ENCODE measurements at regions not wholly inside any gene's neighbourhood (a gene's known extent, or its start where the extent isn't known, plus 50 kb on each side); places are given as distances from the start of the nearest gene placed in this dataset.

- DNase-seq: no peak
These were observed 122.0 kb upstream of the MGAT5 start for GRCh38 chr2:134131681-134132489.

DNA sequence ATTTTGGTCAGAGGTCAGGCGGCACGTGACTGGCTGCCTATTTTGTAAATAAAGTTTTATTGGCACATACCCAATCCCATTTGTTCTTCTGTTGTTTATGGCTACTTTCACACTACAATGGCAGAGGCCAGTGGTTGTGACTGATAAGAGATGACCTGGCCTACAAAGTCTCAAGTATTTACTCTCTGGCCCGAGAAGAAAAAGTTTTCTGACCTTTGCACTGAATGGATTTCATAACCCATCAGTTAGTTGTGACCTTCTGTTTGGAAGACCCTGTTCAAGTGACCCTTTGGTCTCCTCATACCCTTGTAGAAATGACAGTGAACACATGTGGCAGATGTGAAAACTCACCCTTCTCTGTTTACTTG is 121.4 kb upstream of the MGAT5 start:
- no peak for DNase-seq

GRCh38 chr2:134133622-134134312 is 120.1 kb upstream of the MGAT5 start:
- no peak for DNase-seq

DNA sequence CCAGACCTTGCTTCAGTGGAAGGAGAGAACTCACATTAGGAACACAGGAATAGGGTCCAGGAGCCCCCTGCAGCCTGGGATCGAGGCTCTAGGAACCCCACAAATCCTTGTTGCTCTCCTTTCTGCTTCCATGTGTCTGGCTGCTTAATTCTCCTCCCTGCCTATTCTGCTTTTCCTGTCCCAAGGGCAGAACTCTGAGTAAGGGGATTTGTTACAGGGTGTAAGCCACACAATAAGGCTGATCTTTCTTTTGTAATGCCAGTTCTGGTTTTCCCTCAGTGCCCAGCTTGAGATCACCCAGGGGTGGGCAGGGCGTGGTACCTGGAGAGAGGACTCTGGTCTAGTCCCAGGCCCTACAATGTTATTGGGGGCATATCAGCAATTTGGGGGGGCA is 119.6 kb upstream of the MGAT5 start:
- DNase-seq: no peak

DNA sequence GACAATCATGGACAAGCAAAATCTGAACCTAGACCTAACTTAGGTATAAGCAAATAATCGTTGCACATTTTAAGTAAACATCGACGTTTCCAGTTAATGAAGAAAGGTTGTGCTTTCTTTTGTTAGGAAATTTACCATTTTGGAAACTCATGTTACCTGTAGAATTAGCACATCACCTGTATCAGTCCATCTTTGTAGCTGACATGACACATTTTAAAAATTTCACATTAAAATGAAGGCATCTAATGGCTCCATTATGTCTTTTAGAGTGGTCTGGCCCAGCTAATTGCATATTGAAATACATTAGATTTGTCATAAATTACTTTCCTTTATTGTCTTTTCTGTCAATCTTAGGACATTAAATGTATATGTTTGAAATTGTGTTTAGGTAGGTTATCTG is 119.0 kb upstream of the MGAT5 start:
- no peak for DNase-seq

- DNase-seq: no peak
These were observed 118.1 kb upstream of the MGAT5 start for GRCh38 chr2:134135793-134136192.

- no peak for DNase-seq
These were observed 117.1 kb upstream of the MGAT5 start for GRCh38 chr2:134136731-134137130.

- no peak for DNase-seq
These were observed 116.7 kb upstream of the MGAT5 start for GRCh38 chr2:134137182-134137611.

- DNase-seq: no peak
These were observed 115.8 kb upstream of the MGAT5 start for GRCh38 chr2:134138115-134138514.

DNA sequence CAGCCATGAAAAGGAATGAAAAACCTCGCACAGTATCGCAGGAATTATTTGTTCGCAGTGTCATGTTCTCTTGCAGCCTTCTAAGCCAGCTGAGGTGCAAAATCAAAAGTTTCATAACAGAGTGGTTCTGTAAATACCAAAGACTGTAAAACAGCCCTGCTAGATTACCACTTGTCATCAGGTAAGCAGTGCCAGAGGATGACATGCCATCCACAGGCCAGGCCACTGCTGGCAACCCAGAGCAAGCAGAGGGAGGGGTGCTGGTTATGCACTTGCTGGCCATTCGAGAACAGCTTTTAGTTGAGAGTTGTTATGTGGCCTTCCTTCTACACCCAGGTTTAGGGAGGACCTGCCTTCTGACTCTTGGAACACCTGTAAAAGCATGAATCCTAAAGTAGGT is 114.3 kb upstream of the MGAT5 start:
- DNase-seq: no peak

GRCh38 chr2:134140251-134140661 is 113.6 kb upstream of the MGAT5 start:
- no peak for DNase-seq

- no peak for DNase-seq
These were observed 112.1 kb upstream of the MGAT5 start for GRCh38 chr2:134141598-134142340.

- DNase-seq: no peak
These were observed 111.5 kb upstream of the MGAT5 start for GRCh38 chr2:134142341-134142738.

- DNase-seq: no peak
These were observed 111.0 kb upstream of the MGAT5 start for GRCh38 chr2:134142903-134143302.

- no peak for DNase-seq
These were observed 110.3 kb upstream of the MGAT5 start for GRCh38 chr2:134143568-134143967.

DNA sequence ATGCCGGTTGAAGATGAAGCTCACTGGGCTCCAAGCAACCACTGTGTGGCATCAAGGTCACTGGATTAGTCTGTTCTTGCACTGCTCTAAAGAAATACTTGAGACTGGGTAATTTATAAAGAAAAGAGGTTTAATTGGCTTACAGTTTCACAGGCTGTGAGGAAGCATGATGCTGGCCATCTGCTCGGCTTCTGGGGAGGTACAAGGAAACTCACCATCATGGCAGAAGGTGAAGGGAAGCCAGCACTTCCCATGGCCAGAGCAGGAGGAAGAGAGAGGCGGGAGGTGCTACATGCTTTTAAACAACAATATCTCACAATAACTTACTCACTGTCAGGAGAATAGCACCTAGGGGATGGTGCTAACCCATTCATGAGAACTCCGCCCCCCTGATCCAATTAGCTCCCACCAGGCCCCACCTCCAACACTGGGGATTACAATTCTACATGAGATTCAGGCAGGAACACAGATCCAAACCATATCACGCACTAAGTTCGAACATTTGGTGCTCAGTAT is 109.7 kb upstream of the MGAT5 start:
- no peak for DNase-seq

DNA sequence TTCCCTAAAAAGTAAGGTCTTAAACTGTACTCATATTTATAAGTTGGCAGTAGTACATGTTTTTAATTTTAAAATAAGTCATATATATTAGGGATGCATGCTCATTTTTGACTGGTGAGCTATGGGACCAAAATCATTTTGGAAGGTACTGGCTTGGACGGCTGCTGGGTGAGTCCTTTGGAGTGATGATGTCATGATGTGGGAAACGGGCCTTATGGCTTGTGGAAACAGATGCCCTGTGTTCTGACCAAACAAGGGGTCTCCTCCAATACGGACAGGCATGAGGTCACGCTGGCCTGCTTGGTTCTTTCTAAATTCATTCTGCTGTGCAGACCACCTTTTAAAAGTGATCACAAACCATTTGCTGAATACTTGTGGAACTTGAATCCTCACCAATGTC is 109.2 kb upstream of the MGAT5 start:
- no peak for DNase-seq

GRCh38 chr2:134145519-134145918 is 108.4 kb upstream of the MGAT5 start:
- no peak for DNase-seq

- DNase-seq: no peak
These were observed 107.7 kb upstream of the MGAT5 start for GRCh38 chr2:134146161-134146560.

DNA sequence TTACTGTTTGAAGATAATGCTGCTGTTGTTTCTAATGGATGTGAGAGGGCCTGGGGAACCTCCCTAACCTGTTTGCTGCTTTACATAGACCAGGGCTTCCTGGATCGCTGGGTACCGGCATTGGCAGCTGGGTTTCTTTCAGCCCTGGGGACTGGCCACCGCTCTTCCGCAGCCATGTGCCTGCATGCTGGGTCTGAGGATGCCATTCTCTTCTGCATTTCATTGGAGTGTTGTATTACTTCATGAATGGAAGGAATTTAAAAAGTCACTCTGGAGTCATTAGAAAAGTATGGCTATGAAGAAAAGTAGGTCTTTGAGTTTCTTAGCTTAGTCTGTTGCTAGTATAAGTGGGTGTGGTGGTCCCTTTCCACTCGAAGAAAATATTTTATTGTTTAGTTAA is 107.3 kb upstream of the MGAT5 start:
- DNase-seq: peak; percentile 50

- DNase-seq: no peak
These were observed 105.7 kb upstream of the MGAT5 start for GRCh38 chr2:134148172-134148571.

GRCh38 chr2:134148843-134149472 is 104.9 kb upstream of the MGAT5 start:
- DNase-seq: no peak

GRCh38 chr2:134149904-134150303 is 104.0 kb upstream of the MGAT5 start:
- DNase-seq: no peak

All from NCI-H1048 (cell line).